ENCODE measurements at regions not wholly inside any gene's neighbourhood (a gene's known extent, or its start where the extent isn't known, plus 50 kb on each side); places are given as distances from the start of the nearest gene placed in this dataset.

- no peak for DNase-seq (ENCODE audit: low spot score)
- TF ChIP-seq, protein P1, sequence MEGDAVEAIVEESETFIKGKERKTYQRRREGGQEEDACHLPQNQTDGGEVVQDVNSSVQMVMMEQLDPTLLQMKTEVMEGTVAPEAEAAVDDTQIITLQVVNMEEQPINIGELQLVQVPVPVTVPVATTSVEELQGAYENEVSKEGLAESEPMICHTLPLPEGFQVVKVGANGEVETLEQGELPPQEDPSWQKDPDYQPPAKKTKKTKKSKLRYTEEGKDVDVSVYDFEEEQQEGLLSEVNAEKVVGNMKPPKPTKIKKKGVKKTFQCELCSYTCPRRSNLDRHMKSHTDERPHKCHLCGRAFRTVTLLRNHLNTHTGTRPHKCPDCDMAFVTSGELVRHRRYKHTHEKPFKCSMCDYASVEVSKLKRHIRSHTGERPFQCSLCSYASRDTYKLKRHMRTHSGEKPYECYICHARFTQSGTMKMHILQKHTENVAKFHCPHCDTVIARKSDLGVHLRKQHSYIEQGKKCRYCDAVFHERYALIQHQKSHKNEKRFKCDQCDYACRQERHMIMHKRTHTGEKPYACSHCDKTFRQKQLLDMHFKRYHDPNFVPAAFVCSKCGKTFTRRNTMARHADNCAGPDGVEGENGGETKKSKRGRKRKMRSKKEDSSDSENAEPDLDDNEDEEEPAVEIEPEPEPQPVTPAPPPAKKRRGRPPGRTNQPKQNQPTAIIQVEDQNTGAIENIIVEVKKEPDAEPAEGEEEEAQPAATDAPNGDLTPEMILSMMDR (IDR thresholded peaks at IDR 0.05; ENCODE audit: extremely low read depth, insufficient read depth, missing control alignments): no peak
- in situ Hi-C loops (cut with MboI; ENCODE audit: low pct_unique_long_range_greater_than_20kb, low sequenced_read_pairs, unreplicated experiment): no loop called here
Measured at GRCh38 chrX:87064502-87064901, 453.1 kb upstream of the KLHL4 start.

GRCh38 chrX:87067795-87068369, 449.7 kb upstream of the KLHL4 start:
- in situ Hi-C loops (cut with MboI; ENCODE audit: low pct_unique_long_range_greater_than_20kb, low sequenced_read_pairs, unreplicated experiment): no loop called here
- TF ChIP-seq, protein P1 (IDR thresholded peaks at IDR 0.05; ENCODE audit: extremely low read depth, insufficient read depth, missing control alignments): no peak
- peak; percentile 4 for DNase-seq (ENCODE audit: low spot score)

- TF ChIP-seq, protein P1 (IDR thresholded peaks at IDR 0.05; ENCODE audit: extremely low read depth, insufficient read depth, missing control alignments): no peak
- in situ Hi-C loops (cut with MboI; ENCODE audit: low pct_unique_long_range_greater_than_20kb, low sequenced_read_pairs, unreplicated experiment): no loop called here
Measured at GRCh38 chrX:87078231-87078630, 439.4 kb upstream of the KLHL4 start.

DNA sequence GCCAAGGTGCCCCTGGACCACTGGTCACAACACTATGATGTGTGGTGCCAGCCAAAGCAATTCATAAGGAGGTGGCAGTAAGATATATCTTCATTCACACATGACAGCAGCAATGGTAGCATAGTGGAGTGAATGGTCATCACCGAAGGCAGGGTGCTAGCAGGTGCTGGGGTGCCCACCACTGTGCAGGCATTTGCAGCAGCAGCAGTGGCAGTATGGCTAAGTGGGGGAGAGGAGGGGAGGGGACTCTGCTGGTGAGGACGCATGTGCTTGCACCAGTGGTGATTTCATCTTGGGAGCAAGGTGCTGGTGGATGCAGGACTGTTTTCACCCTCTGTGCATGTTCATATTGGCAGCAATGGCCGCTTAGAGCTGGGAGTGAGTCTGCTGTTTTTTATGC, 419.1 kb upstream of the KLHL4 start:
- TF ChIP-seq, protein P1 (IDR thresholded peaks at IDR 0.05; ENCODE audit: extremely low read depth, insufficient read depth, missing control alignments): no peak
- in situ Hi-C loops (cut with MboI; ENCODE audit: low pct_unique_long_range_greater_than_20kb, low sequenced_read_pairs, unreplicated experiment): no loop called here
- DNase-seq (ENCODE audit: low spot score): no peak

More at GRCh38 chrX:87078231-87078630, 439.4 kb upstream of the KLHL4 start:
- no peak for DNase-seq (ENCODE audit: low spot score)

DNA sequence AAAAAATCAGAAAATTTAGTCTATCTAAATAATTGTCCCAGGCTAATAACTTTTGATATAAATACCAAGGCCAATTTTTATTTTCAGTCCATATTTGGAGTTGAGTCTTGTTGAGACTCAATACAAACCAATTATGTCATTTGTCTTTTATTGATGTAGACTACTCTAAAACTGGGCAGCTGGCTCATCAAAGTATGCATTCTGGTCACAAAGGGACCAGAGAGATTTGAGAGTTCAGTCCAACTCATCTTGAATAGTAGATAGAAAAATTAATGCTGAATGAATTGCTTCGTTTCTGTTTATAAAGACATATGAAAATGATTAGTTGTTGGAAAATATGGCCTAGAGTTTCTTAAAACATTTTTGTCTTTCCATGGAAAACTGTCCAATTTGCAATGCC, 412.5 kb upstream of the KLHL4 start:
- in situ Hi-C loops (cut with MboI; ENCODE audit: low pct_unique_long_range_greater_than_20kb, low sequenced_read_pairs, unreplicated experiment): no loop called here
- DNase-seq (ENCODE audit: low spot score): no peak
- TF ChIP-seq, protein P1 (IDR thresholded peaks at IDR 0.05; ENCODE audit: extremely low read depth, insufficient read depth, missing control alignments): no peak

DNA sequence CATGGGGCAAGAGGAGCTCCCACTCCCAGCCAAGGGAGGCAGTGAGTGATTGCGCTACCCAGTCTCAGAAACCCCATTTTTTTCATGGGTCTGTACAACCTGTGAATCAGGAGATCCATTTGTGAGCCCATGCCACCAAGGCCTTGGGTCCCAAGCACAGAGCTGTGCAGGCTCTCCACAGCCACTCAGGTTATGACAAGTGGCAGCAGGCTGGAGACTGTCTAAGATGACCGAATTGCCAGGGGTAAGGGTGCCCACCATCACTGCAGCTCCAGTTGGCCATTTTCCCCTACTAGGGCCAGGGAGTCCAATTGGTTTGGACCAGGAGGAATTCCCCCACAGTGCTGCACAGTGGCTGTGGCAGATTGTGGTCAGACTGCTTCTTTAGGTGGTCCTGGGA, 407.5 kb upstream of the KLHL4 start:
- TF ChIP-seq, protein P1 (IDR thresholded peaks at IDR 0.05; ENCODE audit: extremely low read depth, insufficient read depth, missing control alignments): no peak
- in situ Hi-C loops (cut with MboI; ENCODE audit: low pct_unique_long_range_greater_than_20kb, low sequenced_read_pairs, unreplicated experiment): no loop called here
- DNase-seq (ENCODE audit: low spot score): no peak
